HEK293 (cell line): ENCODE measurements at regions not wholly inside any gene's neighbourhood (a gene's known extent, or its start where the extent isn't known, plus 50 kb on each side); places are given as distances from the start of the nearest gene placed in this dataset.

Experiments
- CTCF ChIA-PET: fragments of 350-600 bp; formaldehyde crosslinking; extraction: SDS; loops from one replicate; lab custom pipeline; 2021; ENCODE audit warnings: antibody characterized with exemption; lab: Yijun Ruan, JAX
- POLR2A ChIA-PET: fragments of 300-600 bp; formaldehyde crosslinking; extraction: SDS; loops from one replicate; lab custom pipeline; 2020; ENCODE audit warnings: antibody characterized with exemption, inconsistent platforms; lab: Yijun Ruan, JAX
- H3K27ac ChIP-seq: fragments of 200-500 bp; sonication (Bioruptor generic); 2 replicates; pipeline ENCODE4 v1.5.1; 2014; ENCODE audit warnings: low read depth, low read length, control low read depth, inconsistent platforms; ENCODE audit errors: extremely low read depth
- H3K36me3 ChIP-seq, 2 experiments: fragments of 200-500 bp in 1 of 2; sonication (Bioruptor generic) in 1 of 2; 1 replicate in 1 of 2; 2 replicates in 1 of 2; pipeline ENCODE4 v1.5.1; 2014 to 2017; ENCODE audit warnings: inconsistent platforms in 2 of 2, low read length in 2 of 2; ENCODE audit not compliant: control insufficient read depth in 2 of 2, insufficient read depth in 1 of 2
- H3K4me1 ChIP-seq: fragments of 200-500 bp; sonication (Bioruptor generic); 2 replicates; pipeline ENCODE4 v1.5.1; 2014; ENCODE audit warnings: mild to moderate bottlenecking, low read length, inconsistent platforms; ENCODE audit not compliant: control insufficient read depth, insufficient read depth
- H3K4me3 ChIP-seq: 2 replicates; pipeline ENCODE4 v1.5.1; 2011; ENCODE audit warnings: low read depth, mild to moderate bottlenecking, control low read depth, low read length, moderate library complexity
- H3K9me3 ChIP-seq: fragments of 200-500 bp; sonication (Bioruptor generic); 2 replicates; pipeline ENCODE4 v1.5.1; 2014; ENCODE audit warnings: low read depth, low read length, inconsistent platforms; ENCODE audit not compliant: control insufficient read depth, insufficient read depth
- GLI2 ChIP-seq: fragments of 450-650 bp; formaldehyde crosslinking; IDR thresholded peaks from 2 replicates; pipeline ENCODE4; 2017; ENCODE audit warnings: missing biosample characterization, missing genetic modification characterization, low read depth, borderline replicate concordance
- PBX3 ChIP-seq: sonication (generic); formaldehyde crosslinking; IDR thresholded peaks from 2 replicates; pipeline ENCODE4 v1.8.1; 2022; ENCODE audit warnings: mild to moderate bottlenecking, moderate library complexity, missing genetic modification reagents
- SP3 ChIP-seq: fragments of 450-650 bp; formaldehyde crosslinking; IDR thresholded peaks from 2 replicates; pipeline ENCODE4 v1.5.1; 2016; ENCODE audit warnings: missing biosample characterization, missing genetic modification characterization
- ZBTB1 ChIP-seq: fragments of 450-650 bp; formaldehyde crosslinking; IDR thresholded peaks from 2 replicates; pipeline ENCODE4 v1.5.1; 2016; ENCODE audit warnings: missing biosample characterization, missing genetic modification characterization
- ZBTB10 ChIP-seq: fragments of 450-650 bp; formaldehyde crosslinking; IDR thresholded peaks from 2 replicates; pipeline ENCODE4 v1.5.1; 2016; ENCODE audit warnings: missing biosample characterization, missing genetic modification characterization
- ZBTB48 ChIP-seq: fragments of 450-650 bp; formaldehyde crosslinking; IDR thresholded peaks from 2 replicates; pipeline ENCODE4 v1.5.1; 2016; ENCODE audit warnings: missing biosample characterization, missing genetic modification characterization
- ZIC2 ChIP-seq: fragments of 450-650 bp; formaldehyde crosslinking; IDR thresholded peaks from 2 replicates; pipeline ENCODE4 v1.5.1; 2016; ENCODE audit warnings: missing biosample characterization, missing genetic modification characterization
- ZNF114 ChIP-seq: fragments of 450-650 bp; formaldehyde crosslinking; IDR thresholded peaks from 2 replicates; pipeline ENCODE4 v1.5.0; 2017; ENCODE audit warnings: missing biosample characterization, missing genetic modification characterization
- ZNF157 ChIP-seq: fragments of 450-650 bp; formaldehyde crosslinking; IDR thresholded peaks from 2 replicates; pipeline ENCODE4 v1.5.1; 2016; ENCODE audit warnings: missing biosample characterization, missing genetic modification characterization
- ZNF16 ChIP-seq: fragments of 450-650 bp; formaldehyde crosslinking; IDR thresholded peaks from 2 replicates; pipeline ENCODE4 v1.5.1; 2016; ENCODE audit warnings: low read depth, missing biosample characterization, missing genetic modification characterization
- ZNF211 ChIP-seq: fragments of 450-650 bp; formaldehyde crosslinking; IDR thresholded peaks from 2 replicates; pipeline ENCODE4 v1.5.1; 2016; ENCODE audit warnings: low read depth, missing biosample characterization, missing genetic modification characterization
- ZNF239 ChIP-seq: fragments of 450-650 bp; formaldehyde crosslinking; IDR thresholded peaks from 2 replicates; pipeline ENCODE4 v1.5.1; 2016; ENCODE audit warnings: missing biosample characterization, missing genetic modification characterization
- ZNF248 ChIP-seq: fragments of 450-650 bp; formaldehyde crosslinking; IDR thresholded peaks from 2 replicates; pipeline ENCODE4 v1.5.1; 2017; ENCODE audit warnings: missing biosample characterization, missing genetic modification characterization
- ZNF366 ChIP-seq: fragments of 450-650 bp; formaldehyde crosslinking; conservative IDR thresholded peaks from 2 replicates; pipeline ENCODE4 v1.5.1; 2016; ENCODE audit warnings: missing biosample characterization, missing genetic modification characterization
- ZNF394 ChIP-seq: fragments of 450-650 bp; formaldehyde crosslinking; IDR thresholded peaks from 2 replicates; pipeline ENCODE4 v1.5.1; 2016; ENCODE audit warnings: missing biosample characterization, missing genetic modification characterization, mild to moderate bottlenecking, moderate library complexity, borderline replicate concordance
- ZNF398 ChIP-seq: fragments of 450-650 bp; formaldehyde crosslinking; IDR thresholded peaks from 2 replicates; pipeline ENCODE4 v1.5.1; 2017; ENCODE audit warnings: missing biosample characterization, missing genetic modification characterization
- ZNF426 ChIP-seq: fragments of 450-650 bp; formaldehyde crosslinking; IDR thresholded peaks from 2 replicates; pipeline ENCODE4 v1.5.1; 2017; ENCODE audit warnings: missing biosample characterization, missing genetic modification characterization, mild to moderate bottlenecking, inconsistent platforms, moderate library complexity
- ZNF433 ChIP-seq: fragments of 450-650 bp; formaldehyde crosslinking; IDR thresholded peaks from 2 replicates; pipeline ENCODE4 v1.5.1; 2016; ENCODE audit warnings: missing biosample characterization, missing genetic modification characterization, low read depth
- ZNF596 ChIP-seq: fragments of 450-650 bp; IDR thresholded peaks from 2 replicates; pipeline ENCODE4 v1.5.0; 2018; ENCODE audit warnings: missing biosample characterization, mild to moderate bottlenecking, missing genetic modification characterization, moderate library complexity
- ZNF677 ChIP-seq: fragments of 450-650 bp; IDR thresholded peaks from 2 replicates; pipeline ENCODE4 v1.5.0; 2018; ENCODE audit warnings: missing biosample characterization, mild to moderate bottlenecking, missing genetic modification characterization, moderate library complexity
- ZNF692 ChIP-seq: fragments of 450-650 bp; formaldehyde crosslinking; IDR thresholded peaks from 2 replicates; pipeline ENCODE4 v1.5.1; 2016; ENCODE audit warnings: missing biosample characterization, missing genetic modification characterization
- ZNF768 ChIP-seq: fragments of 450-650 bp; formaldehyde crosslinking; IDR thresholded peaks from 2 replicates; pipeline ENCODE4 v1.5.1; 2018; ENCODE audit warnings: missing biosample characterization, mild to moderate bottlenecking, missing genetic modification characterization
- ZNF791 ChIP-seq: fragments of 450-650 bp; formaldehyde crosslinking; IDR thresholded peaks from 2 replicates; pipeline ENCODE4 v1.5.1; 2016; ENCODE audit warnings: missing biosample characterization, missing genetic modification characterization
- ZSCAN23 ChIP-seq: fragments of 450-650 bp; formaldehyde crosslinking; IDR thresholded peaks from 2 replicates; pipeline ENCODE4 v1.5.1; 2016; ENCODE audit warnings: missing biosample characterization, missing genetic modification characterization
- TF ChIP-seq, protein P1 (sequence below): fragments of 450-650 bp; formaldehyde crosslinking; IDR thresholded peaks from 2 replicates; pipeline ENCODE4 v1.5.1; 2016; ENCODE audit warnings: missing biosample characterization, missing genetic modification characterization

DNA sequence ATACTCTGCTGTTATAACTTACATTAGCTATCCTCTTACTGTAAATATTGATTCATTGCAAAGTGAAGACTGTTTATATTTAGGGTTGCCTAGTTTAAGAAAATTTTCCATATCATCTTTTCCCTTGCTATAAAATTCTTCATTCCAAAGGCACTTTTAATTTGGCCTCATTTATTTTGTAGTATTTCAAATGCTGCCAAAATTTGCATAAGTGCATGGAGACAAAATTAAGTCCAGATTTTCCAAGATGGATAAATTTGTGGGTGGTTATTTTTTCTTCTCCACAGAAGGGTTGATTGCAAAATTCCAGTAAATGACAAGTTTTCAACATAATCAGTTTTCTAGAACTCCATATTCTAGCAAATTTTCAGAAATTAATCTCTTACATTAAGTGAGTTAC is 141.5 kb upstream of the MTAP start:
- Histone ChIP-seq H3K36me3 (no peaks in the 10 kb centered on the region), H3K4me3 (no peak overlapping the region), H3K9me3 (no peaks in the 10 kb centered on the region), H3K4me1 (no peaks in the 10 kb centered on the region; the same call in 1 of the 2 replicates), H3K27ac (no peak overlapping the region)
- no peak for TF ChIP-seq ZBTB1 (tag by site-specific recombination)
- TF ChIP-seq ZNF16 (tag by site-specific recombination), result no peak
- ChIA-PET CTCF (interaction anchor here (1.2 kb wide), 1 partner anchor 102 kb away, joined by 3 read pairs; no protein-coding TSS in a partner anchor), POLR2A (interaction anchor here (0.6 kb wide), 1 partner anchor 142 kb away, joined by 5 read pairs; the partner anchor contains the start of gene MTAP)

DNA sequence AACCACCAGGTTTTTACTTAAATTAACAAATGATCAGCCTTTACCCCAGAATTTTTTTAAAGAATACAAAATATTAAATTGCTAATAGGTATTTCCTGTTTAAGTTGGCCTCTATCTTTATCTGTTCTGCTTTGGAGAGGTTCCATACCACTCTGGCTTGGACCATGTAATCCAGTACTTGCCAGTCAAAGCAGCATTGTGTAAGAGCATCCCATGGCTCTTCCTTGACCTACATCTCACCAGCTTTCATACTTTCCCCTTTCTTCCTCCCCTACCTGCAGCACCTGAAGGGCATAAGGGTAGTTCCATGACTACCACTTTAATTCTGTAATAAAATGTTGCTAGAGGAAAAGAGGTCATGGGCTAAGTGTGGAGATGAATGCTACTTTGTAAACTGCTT is 140.8 kb upstream of the MTAP start:
- POLR2A ChIA-PET, result no interaction called here
- H3K27ac ChIP-seq, result no peak overlapping the region

GRCh38 chr9:21668516-21668915 is 133.9 kb upstream of the MTAP start:
- Histone ChIP-seq H3K36me3 (no peaks in the 10 kb centered on the region), H3K4me1 (no peaks in the 10 kb centered on the region), H3K9me3 (no peaks in the 10 kb centered on the region), H3K27ac (no peak overlapping the region), H3K4me3 (no peak overlapping the region)
- ChIA-PET POLR2A (no interaction called here), CTCF (interaction anchor here (0.6 kb wide), 2 partner anchors 125 to 340 kb away, joined by 3 to 4 read pairs; no protein-coding TSS in a partner anchor)
- TF ChIP-seq ZSCAN23 (tag by site-specific recombination), result no peak
- no peak for TF ChIP-seq SP3 (tag by site-specific recombination)
- TF ChIP-seq ZNF239 (tag by site-specific recombination), result no peak
- no peak for TF ChIP-seq ZNF157
- no peak for TF ChIP-seq PBX3 (CRISPR knock-in tag)
- TF ChIP-seq ZNF692 (tag by site-specific recombination), result no peak
- no peak for TF ChIP-seq ZBTB10 (tag by site-specific recombination)
- TF ChIP-seq GLI2 (tag by site-specific recombination), result no peak
- TF ChIP-seq ZNF433 (tag by site-specific recombination), result no peak
- TF ChIP-seq ZNF791 (tag by site-specific recombination), result no peak
- TF ChIP-seq ZNF366 (tag by site-specific recombination), result no peak
- TF ChIP-seq ZNF114 (tag by site-specific recombination), result no peak
- TF ChIP-seq ZNF677 (tag by site-specific recombination), result no peak
- no peak for TF ChIP-seq ZNF248 (tag by site-specific recombination)
- TF ChIP-seq ZNF768 (tag by site-specific recombination), result no peak
- TF ChIP-seq ZNF211, result no peak

More for the DNA sequence above, 140.8 kb upstream of the MTAP start:
- CTCF ChIA-PET, result interaction anchor here (1.2 kb wide), 1 partner anchor 102 kb away, joined by 3 read pairs; no protein-coding TSS in a partner anchor
- TF ChIP-seq ZNF596 (tag by site-specific recombination), result no peak
- TF ChIP-seq ZBTB48 (tag by site-specific recombination), result no peak
- no peak for TF ChIP-seq ZNF394 (tag by site-specific recombination)
- no peak for TF ChIP-seq ZNF398 (tag by site-specific recombination)
- TF ChIP-seq ZIC2 (tag by site-specific recombination), result no peak
- TF ChIP-seq, protein P1, sequence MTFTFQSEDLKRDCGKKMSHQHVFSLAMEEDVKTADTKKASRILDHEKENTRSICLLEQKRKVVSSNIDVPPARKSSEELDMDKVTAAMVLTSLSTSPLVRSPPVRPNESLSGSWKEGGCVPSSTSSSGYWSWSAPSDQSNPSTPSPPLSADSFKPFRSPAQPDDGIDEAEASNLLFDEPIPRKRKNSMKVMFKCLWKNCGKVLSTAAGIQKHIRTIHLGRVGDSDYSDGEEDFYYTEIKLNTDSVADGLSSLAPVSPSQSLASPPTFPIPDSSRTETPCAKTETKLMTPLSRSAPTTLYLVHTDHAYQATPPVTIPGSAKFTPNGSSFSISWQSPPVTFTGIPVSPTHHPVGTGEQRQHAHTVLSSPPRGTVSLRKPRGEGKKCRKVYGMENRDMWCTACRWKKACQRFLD (tag by site-specific recombination), result no peak
- no peak for TF ChIP-seq ZNF426 (tag by site-specific recombination)
- no peaks in the 10 kb centered on the region; the same call in 1 of the 2 replicates for H3K4me1 ChIP-seq
- H3K9me3 ChIP-seq, result no peaks in the 10 kb centered on the region
- H3K36me3 ChIP-seq, result no peaks in the 10 kb centered on the region
- no peak overlapping the region for H3K4me3 ChIP-seq
